HG02870 (cell line): ENCODE measurements at regions not wholly inside any gene's neighbourhood (a gene's known extent, or its start where the extent isn't known, plus 50 kb on each side); places are given as distances from the start of the nearest gene placed in this dataset.

Experiments used
- ATAC-seq: cut with Tn5 transposase; IDR thresholded peaks from one replicate; pipeline ENCODE4 v1.9.1; 2021; ENCODE audit warnings: mild to moderate bottlenecking, moderate library complexity; ENCODE audit not compliant: unreplicated experiment

DNA sequence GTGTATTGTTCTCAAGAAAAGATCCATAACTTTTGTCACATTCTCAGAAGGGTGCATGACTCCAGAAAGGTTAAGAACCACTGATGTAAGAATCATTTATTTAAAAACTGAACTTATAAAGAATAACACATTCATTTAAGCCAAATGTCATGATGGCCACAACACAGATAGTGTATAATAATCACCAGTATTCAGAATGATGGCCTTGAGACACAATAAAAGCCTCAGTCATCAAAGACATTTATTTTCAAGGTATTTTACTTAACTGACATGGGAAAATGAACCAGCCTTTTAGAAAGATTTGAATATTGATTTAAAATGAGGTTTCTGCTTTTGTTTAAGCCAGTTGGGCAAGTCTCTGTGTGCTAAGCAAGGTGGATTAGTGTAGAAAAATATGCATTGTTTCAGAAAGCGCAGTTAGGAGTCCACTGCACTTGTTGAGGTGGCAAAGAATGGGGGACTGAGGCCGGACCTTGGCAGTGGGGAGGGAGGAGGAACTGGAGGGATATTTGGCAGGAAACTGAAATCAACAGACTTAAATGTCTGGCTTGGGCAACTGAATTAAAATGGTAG lies 371.9 kb upstream of the ESRRG start:
- no peak for ATAC-seq

DNA sequence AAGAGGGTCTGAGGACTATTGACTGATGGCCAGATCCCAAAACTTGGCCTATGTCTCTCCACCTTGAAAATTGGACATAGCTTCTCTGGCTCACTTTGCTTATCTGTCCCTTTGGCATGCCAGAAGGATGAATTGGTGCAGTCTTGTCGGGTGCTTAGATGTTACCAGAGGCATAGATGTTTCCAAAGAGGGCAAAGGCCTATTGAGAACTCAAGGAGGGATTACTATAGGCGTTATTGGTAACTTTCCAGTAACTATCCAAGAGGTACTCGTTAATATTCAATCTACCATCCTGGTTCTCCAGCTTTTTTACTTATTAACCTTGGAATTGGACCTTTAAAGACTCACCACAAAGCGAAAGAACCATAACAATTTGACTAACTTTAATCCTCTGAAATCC lies 368.3 kb upstream of the ESRRG start:
- ATAC-seq, result no peak

DNA sequence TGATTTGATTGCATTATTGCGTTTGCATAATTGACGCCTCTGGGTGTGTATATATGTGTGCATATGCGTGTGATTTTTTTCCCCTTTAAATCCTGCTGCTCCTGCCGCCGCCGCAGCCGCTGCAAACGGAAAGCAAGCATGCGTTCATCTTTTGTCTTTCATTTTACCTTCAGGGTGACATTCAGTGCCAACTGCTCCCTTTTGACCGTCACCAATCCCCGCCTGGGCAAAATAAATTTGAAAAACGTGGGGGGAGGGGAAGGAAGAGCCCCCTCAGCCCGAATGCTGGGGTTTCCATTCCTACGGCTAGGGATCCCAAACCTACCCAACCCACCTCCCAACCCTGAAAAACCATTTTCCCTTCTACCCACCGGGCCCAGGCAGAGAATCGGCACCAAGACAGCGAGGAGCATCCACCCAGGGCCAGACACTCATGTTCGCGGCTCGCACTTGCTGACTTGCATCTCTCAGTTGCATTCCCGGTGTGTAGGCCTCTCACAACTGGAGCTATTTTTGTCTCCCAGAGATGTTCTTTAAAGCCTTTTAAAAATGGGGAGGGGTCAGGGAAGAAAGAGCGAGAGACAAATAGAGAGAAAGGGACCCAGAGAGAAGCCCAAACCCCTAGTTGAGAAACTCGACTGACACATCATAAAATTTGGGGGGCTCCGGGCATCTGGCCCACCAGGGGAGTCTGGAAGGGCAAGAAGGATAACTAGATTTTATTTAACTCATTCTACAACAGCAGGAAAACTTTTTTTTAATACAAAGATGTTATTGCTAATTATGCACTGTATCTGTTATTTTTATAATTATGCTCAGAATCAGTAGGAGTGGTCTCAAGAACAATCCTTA lies 367.1 kb upstream of the ESRRG start:
- ATAC-seq, result no peak

DNA sequence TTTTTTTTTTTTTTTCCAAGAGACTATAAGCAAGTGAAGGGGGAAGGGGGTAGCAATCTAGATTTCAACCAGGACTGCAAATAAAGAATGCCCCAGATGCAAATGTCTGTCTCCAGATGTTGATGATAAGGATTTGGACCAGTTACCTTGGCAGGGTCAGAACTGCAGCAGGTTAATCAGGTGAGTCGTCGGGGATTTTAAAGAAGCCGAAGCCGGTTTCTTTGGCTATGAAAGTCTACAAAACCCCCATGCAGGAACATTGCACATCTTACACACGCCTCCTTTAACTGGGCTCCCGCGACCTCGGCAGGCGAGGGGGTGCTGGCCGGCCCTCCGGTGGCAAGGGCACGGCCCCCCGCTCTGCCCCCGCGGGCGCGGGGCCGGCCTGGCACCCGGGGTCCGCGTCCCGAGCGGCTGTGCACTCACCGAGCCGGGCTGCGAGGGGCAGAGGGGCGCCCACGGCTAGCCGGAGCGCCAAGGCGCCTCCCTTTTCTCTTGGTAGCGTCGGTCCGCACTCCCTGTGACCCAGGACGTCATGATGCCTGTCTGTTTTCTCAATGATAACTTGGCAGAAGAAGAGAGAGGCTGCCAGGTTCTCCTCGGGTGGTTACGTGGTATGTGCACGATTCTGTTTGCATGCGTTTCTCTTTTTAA lies 366.3 kb upstream of the ESRRG start:
- no peak for ATAC-seq

DNA sequence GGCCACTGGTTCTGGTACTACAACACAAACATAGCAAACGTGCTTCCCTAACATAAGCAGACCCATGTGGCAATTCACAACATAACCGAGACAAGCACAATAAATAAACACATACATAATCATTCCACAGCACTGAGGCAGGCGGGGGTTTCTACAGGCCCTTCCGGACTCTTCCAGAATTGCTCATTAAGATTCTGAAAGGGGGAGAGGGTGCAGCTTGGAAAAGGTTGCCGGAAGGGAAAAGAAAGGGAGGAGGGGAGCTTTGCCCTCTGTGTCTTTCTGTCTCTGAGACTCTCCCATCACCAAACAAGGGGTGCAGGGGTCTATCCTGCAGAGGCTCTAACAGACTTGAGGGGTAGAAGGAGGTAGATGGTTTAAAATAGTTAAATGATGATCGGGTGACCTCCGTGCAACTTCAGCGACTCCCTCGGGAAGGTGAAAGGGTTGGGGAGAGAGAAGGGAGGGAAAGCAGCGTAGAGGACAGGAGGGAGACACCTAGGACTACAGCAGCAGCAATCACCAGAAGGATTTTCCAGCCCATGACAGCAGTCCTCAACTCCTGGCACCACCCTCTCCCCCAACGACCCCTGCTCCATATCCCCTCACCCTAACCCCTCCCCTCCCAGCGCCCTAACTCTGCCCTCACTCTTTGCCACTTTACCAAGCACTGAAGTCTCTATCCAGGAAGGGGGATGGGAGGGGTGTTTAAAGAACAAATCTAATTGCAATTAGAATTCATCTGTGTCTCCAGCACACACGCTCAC lies 365.5 kb upstream of the ESRRG start:
- no peak for ATAC-seq

DNA sequence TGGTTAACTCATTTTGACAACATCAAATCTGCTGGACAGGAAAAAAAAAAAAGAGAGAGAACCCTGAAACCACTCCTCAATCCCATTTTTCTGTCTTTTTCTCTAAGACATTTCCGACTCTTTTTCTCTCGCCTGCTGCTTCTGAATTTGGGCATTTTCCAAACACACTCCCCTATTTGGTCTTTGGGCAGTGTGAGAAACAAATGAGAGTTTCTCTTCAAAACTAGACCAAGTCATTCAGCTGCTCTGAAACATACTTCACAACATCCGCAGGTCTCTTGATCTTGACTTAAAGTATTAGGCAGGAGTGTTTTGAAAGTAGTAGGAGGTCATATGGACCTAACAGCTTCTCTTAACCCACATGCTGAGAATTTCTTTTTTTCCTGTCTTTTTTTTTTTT lies 364.8 kb upstream of the ESRRG start:
- ATAC-seq, result no peak

DNA sequence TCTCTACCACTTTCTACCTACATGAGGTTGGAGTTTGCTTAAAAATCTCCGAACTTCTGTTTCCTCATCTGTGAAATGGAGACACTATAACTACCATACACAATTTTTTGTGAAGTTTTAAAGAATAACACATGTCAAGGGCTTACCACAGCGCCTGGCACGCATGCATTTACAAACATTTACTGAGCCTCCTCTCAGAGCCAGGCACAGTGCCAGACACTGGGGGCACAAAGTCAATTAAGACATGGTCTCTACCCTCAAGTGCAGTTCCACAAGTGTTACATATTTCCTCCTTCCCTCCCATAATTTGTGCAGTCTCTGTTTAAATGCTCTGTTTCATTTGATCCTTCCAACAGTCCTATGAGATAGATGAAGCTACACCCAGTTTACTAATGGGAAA lies 356.4 kb upstream of the ESRRG start:
- ATAC-seq, result no peak

DNA sequence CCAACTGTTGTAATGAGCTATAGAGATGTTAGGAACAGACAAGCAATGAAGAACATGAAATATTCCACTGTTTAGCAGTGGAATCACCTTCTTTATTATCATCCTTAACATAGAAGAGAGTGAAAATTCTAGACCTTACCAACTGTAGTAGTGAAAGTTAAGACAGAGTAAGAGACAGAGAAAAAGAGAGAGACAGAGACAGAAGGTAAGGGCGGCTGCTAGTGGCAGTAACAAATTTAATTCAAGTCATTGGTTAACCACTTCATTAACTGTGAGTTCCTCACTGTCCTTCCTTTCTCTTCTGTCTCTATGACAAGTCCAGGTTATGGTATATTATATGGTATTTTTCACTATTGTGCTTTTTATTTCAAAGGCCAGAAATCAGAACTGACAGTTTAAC lies 355.7 kb upstream of the ESRRG start:
- ATAC-seq, result no peak

DNA sequence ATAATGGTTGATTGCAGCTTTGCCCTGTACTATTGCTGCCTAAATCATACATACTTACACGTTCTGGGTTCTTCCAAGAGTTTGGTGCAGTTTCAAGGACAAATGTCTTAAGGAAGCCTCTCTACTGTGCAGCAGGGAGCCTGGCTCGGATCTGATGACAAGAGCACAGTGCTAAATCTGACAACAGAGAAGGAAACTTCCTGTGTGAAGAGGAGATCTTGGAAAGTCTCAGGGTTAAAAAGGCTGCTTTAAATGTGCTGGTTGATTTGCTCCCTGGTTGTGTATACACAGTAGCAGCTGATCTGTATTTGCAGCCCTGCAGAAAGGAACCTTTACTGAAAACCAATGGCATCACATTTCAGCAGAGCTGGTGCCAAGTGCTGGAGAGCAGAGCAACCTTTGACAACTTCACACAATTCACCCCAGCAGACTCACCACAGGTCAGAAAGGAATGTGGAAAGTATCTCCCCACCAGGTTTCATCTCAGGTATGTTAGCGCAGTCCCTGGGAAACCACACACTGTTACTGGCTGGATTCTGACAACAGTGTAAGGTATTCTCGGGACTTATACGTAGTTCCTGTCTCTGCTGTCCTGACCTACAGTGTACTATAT lies 355.0 kb upstream of the ESRRG start:
- no peak for ATAC-seq

DNA sequence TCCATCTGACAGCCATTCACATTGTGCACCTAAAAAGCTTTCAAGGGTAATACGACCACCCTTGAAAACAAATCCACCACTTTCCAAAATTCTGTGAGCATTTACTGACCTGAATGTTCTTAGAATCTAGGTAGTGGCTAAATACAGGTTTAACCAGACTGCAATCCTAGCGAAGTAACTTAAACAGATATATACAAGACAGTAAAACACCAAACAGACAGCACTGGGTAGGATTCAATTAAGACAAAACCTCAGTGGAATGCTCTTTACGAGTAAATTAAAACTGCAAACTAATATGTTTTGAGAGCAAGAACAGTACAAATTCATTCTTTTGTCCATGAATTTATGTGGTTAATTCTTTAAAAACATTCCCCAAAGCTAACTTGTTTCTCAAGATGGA lies 354.2 kb upstream of the ESRRG start:
- no peak for ATAC-seq

DNA sequence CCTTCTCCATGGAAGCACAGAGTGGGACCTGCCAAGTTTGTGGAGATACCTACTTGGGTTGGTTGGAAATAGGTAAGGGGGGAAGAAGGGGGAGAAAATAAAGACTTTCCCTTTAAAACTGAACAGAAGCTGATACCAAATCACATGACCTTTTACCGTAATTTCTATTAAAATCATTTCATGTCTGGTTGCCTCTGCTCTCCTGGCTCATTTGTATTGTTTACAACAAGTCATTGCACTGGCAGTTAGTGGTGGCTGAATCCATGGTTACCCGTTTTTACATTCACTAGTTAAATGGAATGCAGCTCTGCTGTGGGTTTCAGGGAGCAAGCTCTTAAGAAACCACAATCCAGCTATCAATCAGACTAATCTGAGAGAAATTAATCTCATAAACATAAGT lies 353.7 kb upstream of the ESRRG start:
- ATAC-seq, result no peak

DNA sequence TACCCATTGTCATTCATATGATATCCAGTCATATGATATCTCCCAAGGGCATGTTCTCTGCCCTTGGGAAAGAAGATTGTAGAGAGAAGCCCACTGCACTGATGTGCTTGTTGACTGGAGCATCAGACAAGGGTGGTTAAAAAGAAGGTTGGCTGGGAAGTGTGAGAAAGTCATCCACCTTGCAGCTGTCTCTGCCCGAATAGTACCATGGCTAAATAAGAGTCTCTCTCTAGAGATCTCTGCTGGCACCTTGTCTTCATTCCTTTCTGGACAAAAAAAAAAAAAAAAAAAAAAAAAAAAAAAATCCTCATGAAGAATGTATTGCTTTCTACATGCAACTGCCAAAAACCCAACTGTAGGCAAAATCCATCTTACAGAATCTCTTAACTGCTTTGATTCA lies 349.7 kb upstream of the ESRRG start:
- ATAC-seq, result no peak

DNA sequence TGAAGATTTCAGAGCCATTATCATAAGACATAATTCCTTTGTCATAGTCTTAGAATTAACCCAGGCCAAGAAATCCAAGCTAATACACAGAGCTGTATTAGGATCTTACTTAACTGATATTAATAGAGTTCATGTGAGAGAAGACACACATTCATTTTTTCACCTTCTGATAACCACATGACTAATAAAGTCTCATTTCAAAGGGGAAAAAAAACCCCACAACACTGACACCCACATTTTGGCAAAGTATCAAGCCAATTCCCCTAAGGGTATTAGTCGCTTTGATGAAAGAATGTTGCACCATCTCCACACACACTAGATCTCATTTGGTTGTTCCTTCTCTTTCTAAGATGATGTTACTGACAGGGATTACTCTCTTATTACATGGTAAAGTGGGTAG lies 344.4 kb upstream of the ESRRG start:
- no peak for ATAC-seq

DNA sequence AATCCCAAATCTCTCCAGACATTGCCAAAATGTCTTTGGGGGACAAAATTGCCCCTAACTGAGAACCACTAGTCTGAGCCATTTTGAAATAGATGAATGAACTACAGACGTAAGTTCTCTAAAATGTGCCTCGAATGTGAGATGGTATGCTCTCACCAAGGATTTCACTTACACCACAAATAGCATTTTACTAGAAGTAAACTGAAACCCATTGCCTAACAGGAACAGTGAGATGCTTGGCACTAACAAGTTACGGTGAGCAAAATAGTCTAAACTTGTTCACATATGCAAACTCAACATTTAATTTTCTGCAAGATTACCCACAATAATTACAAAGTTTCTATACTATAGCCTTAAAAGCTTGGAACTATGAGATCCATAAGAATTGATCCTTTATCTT lies 343.6 kb upstream of the ESRRG start:
- ATAC-seq, result no peak

DNA sequence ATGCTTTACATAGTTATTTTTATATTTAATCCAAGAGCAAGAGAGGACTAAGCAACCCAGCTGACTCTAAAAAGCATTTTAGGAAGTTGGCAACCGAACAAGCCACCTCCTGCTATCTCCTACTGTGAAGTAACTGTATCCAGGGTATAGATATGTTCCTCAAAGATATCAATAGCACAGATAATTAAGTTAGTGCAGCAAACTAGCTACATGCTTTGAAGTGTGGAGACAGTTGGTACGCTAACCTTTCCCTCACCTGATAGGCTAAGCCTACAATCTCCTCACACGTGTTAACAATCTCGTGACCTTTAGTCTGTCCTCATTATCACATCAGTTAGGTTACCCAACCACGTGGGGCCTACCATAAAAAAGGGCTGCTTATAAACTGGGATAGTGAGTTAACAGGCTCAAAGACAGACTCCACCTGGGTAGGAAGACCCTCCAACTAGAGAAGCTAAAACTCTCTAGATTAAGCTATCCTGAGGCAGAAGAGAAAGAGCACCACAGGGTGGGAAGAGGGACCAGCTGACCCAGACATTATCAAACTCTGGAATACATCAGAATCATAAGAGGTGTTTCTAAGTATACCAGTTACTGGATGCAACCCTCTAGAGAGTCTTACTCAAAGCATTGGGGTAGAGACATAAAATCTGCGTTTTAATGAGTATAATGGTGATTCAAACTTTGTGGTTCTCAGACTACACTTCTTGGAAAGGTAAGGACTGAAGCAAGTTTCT lies 340.1 kb upstream of the ESRRG start:
- no peak for ATAC-seq

DNA sequence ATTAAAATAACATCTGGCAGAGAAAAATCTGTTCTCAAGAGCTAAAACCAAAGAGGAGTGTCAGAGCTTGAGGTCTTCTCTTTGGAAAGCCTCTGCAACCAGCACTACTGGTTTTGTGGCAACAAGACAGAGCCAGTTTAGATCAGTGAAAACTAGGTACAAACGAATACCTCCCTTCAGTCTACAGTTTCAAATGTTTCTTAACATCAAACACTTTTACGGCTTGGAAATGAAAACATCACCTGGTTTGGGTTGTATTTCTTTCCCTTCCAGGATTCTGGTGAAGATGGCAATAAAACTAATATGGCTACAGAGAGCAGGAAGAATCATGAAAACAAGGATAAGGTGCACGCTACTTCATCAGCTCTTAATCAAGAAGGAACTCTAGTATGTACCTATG lies 339.4 kb upstream of the ESRRG start:
- no peak for ATAC-seq

DNA sequence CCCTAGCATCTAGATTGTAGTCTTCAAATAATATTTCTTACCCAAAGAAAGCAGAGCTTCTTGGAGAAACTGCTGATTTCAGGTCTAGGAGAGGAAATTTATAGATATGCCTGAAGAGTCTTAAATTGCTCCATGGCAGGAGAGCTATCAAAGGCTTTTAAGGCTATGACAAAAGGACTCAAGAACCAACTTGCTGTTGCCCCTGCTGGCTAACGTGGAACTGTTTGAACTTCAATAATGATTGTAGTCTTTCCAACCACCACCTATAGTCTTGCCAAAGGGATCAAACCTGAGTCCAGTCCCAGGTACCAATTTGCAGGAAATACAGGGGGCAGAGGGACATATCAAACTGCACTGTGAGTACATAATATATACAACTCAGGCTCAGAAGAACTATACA lies 336.2 kb upstream of the ESRRG start:
- no peak for ATAC-seq

DNA sequence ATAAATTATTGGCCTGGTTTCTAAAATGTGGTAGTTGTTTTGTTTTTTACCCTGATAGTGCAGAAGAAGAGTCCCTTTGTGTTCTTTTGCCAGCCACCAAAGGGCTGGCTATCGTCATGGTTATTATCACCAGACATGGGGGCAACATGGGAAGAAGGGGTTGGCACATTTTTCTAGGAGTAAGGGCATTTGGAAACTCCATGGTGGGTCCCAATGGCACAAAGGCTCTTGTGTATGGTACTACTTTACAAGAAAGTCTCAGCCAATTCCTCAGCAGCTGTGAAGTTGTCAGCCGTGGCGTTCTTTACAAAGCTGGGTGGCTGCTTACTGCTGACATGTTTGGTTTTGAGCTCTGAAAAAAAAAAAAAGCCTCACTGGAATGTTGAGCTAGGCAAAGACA lies 330.4 kb upstream of the ESRRG start:
- no peak for ATAC-seq

DNA sequence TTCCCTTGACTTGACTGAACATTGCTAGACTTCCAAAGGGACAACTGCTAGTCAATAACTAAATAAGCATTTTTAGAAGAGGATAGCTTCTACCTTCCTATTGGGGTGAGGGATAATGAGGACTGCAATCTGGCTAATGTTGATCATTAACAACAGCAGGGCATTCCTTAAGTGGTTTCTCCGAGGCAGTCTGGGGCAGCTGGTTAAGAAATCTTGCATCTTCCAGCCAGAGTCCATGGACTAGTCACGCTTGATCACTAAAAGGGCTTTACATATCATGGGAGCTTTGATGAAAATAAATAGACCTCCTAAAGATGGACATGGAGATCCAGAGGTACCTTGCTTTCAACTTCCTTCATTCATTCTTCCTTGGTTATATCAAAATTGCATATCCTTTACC lies 329.4 kb upstream of the ESRRG start:
- no peak for ATAC-seq

DNA sequence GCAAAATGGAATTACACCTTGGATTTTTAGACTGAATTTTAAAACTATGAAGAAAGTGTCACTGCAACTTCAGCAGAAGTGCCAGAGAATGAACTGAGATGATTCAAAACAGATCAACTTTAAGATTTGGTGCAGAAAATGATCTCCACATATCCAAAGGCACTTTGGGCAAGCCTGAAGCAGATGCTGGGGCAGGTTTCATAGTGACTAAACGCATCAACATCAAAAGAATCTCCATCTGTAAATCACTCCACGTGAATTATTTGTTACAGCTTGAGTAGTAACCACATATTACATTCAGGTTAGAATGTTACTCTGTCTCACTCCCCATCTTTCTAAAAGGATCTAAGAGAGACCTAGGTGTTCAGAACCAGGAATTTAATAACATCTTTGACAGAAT lies 329.0 kb upstream of the ESRRG start:
- no peak for ATAC-seq

DNA sequence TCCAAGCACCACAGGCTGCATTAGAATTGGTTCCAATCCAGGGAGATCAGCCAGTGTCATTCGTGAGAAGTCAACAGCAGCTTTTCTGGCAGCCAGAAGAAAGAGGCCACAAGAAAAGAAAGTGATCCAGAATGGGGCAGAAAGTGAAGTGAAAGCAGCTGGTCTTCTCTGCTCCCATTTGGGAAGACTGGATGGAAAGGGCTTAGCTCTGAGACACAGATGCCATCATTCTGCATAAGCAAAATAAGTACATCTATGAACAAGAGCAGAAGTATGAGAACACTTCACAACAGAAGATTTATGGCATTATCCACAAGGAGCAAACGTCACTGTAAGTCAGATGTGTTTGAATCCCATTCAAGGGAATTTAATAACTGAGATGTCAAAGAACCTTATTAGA lies 326.5 kb upstream of the ESRRG start:
- no peak for ATAC-seq
